IPS DF 4.7 (cell line): ENCODE measurements at regions not wholly inside any gene's neighbourhood (a gene's known extent, or its start where the extent isn't known, plus 50 kb on each side); places are given as distances from the start of the nearest gene placed in this dataset.
A peak's percentile ranks its signal among the peaks of the same experiment; 100 is the strongest.
"Not testable (repeated sequence)": the region's sequence is repeated elsewhere in the genome, so short reads cannot be mapped to it uniquely, and the experiment has no call there.

Experiments used
- DNase-seq: peaks from one replicate; pipeline ENCODE4 v3.0.0-alpha.2; 2013; ENCODE audit warnings: low spot score; ENCODE audit errors: extremely low read depth

DNA sequence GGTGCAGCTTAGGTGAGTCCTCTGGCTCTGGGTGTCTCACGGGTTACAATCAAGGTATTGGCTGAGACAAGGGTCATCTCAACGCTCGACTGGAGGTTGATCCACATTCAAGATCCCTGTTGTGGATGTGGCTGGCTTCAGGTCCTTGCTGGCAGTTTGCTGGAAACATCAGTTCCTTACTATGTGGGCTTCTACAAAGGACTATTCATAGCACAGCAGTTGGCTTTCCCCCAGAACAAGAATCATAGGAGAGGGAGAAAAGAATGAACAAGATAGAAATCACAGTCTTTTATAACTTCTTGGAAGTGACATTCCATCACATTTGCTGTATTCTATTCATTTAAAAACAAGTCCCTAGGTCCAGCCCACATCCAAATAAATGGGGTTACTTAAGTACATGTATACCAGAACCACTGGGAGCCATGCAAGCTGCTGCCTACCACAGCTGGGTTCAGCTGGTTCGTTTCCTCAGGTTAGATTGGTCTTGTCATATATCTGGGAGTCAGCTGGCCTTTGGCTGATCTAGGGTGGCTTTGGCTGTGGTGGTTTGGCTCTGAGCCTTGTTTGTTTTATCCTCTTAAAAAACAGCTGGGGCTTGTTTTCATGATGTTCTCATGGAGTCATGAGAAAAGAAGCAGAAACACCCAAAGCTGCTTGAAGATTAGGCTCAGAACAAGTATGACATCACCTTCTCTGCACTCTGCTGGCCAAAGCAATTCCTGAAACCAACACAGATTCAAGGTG is 433.2 kb upstream of the SPTLC3 start:
- DNase-seq, result no peak

DNA sequence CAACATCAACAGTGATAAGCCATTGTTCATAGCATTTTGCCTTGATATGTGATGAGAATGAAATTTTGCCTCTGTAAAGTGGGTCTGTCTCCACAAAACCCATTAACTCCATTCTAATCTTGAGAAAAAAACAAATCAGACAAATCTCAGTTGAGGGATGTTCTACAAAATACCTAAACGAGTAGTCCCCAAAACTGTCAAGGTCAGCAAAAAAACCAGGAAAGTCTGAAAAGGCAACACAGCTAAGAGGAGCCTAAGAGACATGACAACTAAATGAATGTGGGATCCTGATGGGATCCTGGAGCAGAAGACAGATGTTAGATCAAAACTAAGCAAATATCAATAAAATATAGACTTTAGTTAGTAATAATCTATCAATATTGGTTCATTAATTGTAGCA is 431.6 kb upstream of the SPTLC3 start:
- DNase-seq, result no peak

DNA sequence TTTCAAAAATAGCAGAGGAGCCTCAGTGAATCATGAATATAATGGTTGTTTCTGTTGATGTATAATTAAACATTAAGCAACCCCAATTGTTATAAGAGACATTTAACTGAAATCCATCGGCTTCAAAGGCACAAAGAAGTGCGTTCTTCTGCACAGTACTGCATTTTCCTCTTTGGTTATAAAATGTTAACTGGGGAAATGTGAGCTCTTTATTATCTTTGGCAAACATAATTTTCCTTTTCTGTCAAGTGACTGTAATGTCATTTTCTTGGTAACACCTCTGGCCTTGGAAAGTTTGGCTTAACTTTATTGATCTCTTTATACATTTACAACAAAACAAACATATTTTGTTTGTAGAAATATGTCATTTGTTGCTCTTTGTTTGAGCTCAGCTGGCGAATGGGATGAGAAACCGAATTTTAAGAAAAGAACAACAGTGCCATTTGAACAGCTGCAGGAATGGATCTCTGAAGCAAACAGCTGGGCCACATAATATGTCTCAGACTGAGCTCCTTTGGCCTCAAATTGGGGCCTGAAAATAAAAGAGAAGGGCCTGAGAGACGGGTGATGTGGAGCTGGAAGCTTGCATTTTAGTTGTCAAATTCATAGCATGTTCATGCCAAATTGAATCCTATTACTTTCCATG is 427.0 kb upstream of the SPTLC3 start:
- DNase-seq, result no peak

DNA sequence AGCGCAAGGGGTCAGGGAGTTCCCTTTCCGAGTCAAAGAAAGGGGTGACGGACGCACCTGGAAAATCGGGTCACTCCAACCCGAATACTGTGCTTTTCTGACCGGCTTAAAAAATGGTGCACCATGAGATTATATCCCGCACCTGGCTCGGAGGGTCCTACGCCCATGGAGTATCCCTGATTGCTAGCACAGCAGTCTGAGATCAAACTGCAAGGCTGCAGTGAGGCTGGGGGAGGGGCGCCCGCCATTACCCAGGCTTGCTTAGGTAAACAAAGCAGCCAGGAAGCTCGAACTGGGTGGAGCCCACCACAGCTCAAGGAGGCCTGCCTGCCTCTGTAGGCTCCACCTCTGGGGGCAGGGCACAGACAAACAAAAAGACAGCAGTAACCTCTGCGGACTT is 426.1 kb upstream of the SPTLC3 start:
- DNase-seq, result not testable (repeated sequence)

DNA sequence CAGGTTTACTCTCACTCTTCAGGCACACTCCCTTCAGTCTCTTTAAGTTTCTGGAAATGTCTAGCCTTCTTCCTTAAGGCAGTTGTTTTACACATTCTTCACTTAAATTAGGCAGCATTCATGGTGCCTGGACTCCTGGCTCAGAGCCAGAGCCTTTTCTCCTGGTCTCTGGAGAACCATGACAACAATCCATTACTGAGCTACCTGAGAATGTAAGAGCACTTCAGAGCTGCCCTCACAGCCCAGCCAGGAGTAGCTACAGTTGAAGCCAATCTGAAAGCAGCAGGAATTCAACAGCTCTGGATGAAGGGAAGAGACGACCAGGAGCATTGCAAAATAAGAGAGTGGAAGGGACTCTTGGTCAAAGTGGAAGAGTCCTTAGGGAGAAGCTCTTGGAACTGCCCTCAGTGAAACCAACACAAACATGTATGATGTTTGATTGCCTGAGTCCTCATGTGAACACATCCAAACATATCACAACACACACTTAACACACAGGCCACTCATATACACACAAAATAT is 416.8 kb upstream of the SPTLC3 start:
- DNase-seq, result no peak

DNA sequence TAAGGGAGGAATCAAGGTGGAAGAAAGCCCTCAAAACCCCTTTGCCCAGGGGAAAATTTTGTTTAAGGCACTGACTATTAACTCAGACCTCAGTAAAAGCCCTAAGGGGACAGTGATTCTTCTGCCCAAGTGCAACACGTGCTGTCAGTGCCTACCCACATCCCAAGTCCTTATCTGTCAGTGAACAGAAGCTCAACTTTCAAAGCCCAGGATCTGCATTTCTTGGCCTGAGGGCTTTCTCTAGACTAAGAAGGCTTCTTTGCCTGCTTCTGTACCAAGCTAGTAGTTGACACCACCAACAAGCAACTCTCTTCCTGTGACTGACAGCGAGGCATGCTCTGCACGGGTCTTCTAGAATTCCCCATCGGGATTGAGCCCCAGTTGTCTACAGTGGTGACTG is 416.0 kb upstream of the SPTLC3 start:
- DNase-seq, result no peak

DNA sequence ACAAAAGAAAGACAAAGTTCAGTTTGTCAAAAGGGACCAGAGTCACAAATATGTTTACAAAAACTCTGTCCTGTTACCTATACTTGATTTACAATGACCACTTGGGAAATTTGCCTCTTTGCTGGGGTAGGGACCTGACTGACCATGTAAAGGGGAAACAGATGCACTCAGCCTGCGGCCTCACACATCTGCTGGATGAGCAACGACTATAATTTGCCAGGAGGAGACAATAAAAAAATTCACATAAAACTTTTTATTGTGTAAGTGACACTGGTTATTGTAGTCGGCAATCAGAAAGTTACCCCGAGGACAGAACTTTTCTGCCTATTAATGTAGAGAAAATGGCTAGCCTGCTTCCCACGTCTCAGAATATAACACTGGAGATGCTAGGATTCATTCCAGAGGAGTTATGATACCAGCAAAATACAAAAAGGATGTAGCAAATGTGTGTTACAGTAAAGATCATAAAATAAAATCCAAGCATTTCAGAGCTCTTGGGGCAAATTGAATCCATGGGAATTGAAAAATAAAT is 415.4 kb upstream of the SPTLC3 start:
- DNase-seq, result no peak

DNA sequence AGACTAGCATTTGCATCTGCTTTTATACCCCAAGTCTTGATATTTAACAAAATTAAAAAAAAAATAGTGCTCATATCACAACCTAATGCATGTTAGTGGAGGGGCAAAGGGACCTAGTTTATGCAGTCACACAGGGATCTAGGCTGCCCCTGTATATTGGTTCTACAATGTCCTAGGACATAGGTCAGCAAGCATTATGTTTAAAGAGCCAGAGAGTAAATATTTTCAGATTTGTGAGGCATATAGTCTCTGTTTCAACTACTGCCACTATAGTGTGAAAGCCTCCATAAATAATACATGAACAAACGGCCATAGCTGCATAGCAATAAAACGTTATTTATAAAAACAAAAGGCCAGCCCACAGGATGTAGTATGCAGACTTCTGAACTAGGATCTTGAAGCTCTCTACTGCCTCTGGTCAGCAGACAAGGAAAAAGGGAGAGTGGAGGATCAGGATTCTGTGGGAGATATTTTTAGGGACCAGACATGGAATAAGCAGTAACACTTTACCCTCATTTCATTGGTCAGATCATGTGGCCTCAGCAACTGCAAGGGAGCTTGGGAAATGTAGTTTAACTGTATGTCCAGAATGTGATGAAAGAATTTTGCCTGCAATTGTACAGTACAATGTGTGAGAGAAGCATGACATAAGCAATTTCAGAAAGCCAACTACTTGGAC is 414.2 kb upstream of the SPTLC3 start:
- DNase-seq, result peak; percentile 28

DNA sequence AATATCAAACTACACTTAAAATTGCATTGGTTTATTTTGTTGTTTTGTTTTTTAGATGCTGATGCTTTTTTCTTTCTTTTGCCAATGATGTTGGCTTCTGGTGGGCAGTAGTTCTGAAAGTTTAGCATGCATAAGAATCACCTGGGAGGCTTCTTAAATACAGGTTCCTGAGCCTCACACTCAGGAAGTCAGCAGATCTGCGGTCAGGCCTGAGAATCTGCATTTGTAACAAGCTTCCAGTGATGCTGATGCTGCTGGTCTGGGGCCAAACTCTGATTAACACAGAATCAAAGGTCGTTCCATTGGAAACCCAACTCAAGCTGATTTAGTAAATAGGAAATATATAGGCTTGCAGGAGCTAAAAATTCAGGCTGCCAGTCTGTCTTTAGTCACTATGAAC is 412.9 kb upstream of the SPTLC3 start:
- no peak for DNase-seq

DNA sequence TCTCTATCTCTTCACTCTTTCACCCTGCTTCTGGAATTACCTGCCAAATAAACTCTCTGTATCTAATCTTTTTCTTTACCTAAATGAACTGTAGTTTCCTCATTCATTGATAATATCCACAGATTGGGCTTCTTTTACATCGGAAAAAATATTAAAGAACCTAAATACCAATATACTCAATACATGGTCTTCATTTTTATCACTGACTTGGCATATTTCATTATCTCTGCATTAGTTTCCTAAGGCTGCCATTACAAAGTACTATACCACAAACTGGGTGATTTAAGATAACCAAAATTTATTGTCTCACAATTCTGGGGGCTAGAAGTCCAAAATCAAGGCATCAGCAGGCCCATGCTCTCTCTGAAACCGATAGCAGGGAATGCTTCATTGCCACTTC is 411.9 kb upstream of the SPTLC3 start:
- DNase-seq, result no peak

DNA sequence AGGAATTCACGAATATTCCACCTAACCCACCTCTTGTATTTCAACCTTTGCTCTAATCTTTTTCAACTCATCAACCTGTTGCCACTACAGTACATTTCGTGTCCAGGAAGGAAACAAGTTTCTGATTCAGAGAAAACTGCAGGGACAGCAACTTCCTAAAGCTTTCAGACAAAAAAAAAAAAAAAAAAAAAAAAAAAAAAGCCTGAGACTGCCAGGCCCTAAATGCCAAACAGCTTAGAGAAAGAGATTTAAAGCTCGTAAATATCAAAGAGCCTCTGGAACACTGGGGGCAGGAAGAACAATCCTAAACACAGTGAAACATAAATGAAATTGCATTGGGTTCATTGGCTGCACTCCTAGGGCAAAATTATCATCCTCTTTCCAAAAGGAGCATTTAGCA is 411.2 kb upstream of the SPTLC3 start:
- no peak for DNase-seq

DNA sequence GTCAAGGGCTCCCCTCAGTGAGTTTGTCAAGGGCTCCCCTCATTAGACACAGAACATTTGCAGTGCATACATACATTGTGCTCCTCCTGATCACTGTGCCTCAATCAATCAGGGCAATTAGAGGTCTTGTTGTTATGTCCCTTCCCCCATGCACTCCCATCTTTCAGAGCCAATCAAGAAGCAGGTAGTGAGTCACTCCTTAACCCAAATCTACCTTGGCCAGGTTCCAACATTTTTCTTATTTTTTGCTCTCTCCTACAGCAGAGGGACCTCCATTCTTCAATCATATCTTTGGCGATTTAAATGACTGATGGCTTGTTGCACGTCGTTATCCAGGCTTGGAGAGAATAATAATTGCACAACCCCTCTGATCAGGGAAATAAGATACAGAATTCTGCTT is 409.9 kb upstream of the SPTLC3 start:
- DNase-seq, result no peak

DNA sequence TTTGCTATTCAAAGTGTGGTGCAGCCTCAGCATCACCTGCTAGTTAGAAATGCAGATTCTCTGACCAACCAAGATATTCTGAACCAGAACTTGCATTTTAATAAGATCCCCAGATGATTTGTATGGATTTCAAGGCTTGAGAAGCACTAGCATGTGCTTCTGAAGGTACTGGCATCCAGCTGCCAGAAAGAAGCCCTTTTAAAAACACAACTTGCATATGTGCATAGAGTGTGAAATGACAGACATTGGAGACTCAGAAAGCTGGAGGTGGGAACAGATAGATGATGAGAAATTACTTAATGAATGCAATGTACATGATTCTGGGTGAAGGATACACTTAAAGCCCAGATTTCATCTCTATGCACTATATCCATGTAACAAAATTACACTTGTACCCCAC is 409.3 kb upstream of the SPTLC3 start:
- DNase-seq, result no peak

DNA sequence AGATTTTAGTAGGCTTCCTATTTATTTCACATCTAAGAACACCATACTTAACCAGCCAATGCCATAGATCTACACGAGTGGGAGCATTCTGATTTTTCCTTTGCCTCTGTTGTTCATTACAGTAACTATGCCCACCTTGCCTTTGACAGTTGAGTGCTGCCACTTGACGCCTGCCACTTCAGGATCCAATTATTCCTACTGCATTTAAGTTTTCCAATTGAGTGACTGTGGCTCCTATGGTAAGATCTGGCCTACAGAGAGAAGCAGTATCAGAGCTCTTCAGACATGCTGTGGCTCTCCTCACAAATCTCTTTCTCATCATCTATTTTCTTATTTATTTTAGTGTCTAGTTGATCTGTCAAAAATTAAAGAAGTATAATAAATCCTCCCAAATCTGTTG is 403.0 kb upstream of the SPTLC3 start:
- DNase-seq, result no peak

DNA sequence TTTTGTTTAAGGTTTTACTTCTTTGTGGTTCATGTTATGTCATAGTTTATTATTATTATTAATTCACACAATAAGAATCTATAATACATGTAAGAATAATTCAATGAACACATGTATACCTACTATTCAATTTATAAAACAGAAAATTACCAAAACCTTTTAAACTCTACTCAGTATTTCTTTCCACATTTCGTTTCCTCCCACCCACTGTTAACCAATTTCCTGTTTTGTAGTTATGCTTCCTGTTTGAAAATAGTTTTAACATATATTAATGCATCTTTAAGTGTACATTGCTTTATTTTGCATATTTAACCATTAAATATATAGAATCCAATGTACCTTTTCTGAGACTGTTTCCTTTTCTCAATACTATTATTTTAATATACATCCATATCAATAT is 397.9 kb upstream of the SPTLC3 start:
- no peak for DNase-seq

DNA sequence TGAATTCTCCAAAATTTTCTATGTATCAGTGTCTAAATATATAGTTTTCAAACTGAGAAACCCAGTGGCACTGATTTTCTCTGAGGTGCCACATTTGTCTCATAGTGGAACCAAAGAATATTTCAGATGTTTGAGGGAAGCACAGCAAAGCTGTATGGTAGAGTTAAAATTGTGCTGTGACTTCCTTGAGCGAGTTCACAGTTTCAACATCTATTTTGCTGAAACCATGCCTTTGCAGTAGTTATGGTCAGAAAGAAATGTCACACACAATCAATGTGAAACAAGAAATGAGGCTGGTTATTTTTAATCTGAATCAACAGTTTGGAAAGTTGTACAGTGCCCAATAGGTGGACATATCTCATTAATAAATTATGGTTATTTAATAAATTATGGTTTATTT is 394.0 kb upstream of the SPTLC3 start:
- no peak for DNase-seq

DNA sequence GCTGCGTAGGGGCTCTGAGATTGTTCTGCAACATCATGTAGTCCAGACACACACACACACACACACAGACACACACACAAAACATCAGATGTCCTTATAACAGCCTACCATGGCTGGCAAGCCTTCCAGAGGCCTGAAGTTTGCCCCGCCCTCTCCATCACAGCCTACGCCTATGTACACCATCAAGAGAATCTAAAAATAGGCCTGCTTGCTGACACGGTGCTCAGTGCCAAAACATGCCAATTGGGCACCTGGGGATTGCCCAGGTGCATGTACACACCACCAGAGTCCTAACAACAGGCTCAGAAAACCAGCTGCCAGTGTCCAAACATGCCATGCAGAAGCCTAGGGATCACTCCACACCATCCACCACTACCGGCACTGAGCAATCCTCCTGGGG is 391.7 kb upstream of the SPTLC3 start:
- DNase-seq, result no peak

DNA sequence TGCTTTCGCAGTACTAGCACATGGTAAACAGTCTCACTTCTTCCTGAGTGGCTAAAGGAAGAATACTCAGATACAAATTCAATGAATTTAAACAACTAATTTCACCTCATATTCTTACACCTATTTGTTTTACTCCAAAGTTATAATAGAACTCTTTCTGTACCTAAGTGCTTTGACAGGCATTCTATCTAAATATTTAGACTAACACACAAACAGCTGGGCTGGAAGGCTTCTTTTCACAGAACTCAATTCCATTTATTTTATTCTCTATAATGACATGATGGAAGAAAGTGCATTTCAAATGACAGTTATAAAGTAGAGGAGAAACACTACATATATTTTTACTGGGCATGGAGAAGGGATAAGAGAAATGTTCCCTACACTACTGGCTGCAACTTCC is 384.9 kb upstream of the SPTLC3 start:
- no peak for DNase-seq

DNA sequence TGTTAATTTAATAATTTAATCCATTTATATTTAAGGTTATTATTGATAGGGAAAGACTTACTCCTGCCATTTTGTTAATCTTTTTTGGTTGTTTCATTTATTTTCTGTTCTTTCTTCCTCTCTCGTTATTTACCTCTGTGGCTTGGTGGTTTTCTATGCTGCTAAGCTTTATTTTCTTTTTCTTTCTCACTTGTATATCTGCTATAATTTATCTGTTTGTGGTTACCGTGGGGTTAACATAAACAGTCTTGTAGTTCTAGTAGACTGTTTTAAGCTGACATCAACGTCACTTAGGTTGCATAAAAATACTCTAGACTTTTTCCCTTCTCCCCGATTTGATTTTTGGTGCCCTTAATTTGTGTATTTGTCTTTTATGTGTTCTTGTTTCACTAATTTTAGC is 381.3 kb upstream of the SPTLC3 start:
- DNase-seq, result no peak

DNA sequence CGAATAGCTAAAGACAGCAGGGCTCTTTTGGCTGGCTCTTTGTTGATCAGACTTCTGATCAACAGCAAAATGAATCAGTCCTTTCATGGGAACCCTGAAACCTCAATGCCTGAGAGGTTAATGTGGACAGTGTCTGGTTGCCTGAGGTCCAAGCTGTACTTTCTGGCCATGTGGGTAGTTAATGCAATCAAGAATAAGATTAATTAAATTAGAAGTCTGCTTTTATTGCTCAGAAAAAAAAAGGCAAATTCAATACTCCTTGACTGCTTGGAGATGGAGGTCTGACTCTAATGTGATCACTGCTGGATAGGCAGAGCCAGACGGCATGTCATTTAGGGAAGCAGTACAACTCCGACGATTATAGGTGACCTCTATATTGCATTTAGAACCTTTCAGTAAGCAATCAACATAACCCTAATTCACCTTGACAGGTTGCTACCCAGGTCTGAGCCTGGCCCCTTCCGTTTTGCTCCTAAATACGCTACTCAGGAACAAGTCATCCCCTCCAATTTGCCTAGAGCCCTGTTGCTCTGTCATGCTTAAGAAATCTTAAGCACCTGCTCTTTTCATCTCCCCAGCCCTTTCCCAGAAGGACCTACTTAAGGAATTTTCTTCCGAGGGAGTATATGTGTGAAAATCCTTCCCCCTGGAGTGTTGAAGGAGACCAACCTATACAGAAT is 370.0 kb upstream of the SPTLC3 start:
- no peak for DNase-seq

DNA sequence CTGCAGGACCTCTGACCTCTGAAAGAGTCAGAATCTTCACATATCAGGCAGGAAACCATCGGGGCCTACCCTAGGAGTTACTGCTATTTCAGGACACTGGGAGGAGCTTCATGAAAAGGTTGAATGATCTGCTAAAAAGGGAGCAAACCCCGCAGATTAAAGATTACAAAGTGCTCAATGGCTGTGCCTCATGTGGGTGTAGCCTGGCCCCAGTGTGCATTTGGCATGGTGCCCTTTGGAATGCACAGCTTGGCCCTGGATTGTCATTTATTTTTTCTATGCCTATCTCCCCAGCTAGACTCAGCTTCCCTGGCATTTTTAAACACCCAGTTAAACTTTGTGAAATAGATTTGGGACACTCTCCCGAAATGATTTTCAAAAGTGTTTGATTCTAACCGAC is 368.5 kb upstream of the SPTLC3 start:
- DNase-seq, result no peak

DNA sequence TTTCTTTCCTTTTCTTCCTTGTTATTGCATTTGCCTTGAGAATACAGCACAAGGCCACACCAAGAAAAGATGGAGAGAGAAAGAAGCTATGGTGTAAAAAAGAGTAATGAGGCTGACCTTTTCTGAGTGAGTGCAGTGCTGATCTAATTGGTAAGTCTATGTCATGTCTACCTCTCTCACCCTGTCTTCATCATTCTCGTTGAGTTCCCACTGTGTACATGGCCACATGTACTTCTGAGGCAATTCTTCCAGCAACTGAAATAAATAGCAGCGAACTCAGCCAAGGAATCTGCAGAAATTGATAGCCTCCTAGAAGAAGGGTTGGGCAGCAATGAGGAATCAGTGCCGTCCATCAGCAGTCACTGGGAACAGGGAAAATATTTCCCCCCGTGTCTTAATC is 367.2 kb upstream of the SPTLC3 start:
- no peak for DNase-seq
